AG09309 (cell line): ENCODE measurements at regions not wholly inside any gene's neighbourhood (a gene's known extent, or its start where the extent isn't known, plus 50 kb on each side); places are given as distances from the start of the nearest gene placed in this dataset.
"Not testable (repeated sequence)": the region's sequence is repeated elsewhere in the genome, so short reads cannot be mapped to it uniquely, and the experiment has no call there.

ENCODE experiments used
- DNase-seq: peaks from one replicate; pipeline ENCODE4 v3.0.0-alpha.2; 2010; ENCODE audit warnings: low read depth
- H3K4me3 ChIP-seq: 2 replicates; pipeline ENCODE4 v1.5.1; 2011; ENCODE audit warnings: mild to moderate bottlenecking, low read depth, low read length, moderate library complexity; ENCODE audit not compliant: control insufficient read depth
- TF ChIP-seq, protein P1 (sequence below): IDR thresholded peaks from 2 replicates; pipeline ENCODE4 v1.5.1; 2011; ENCODE audit warnings: mild to moderate bottlenecking, low read depth, low read length, inconsistent platforms; ENCODE audit not compliant: insufficient read depth, control insufficient read depth; ENCODE audit errors: missing control alignments

DNA sequence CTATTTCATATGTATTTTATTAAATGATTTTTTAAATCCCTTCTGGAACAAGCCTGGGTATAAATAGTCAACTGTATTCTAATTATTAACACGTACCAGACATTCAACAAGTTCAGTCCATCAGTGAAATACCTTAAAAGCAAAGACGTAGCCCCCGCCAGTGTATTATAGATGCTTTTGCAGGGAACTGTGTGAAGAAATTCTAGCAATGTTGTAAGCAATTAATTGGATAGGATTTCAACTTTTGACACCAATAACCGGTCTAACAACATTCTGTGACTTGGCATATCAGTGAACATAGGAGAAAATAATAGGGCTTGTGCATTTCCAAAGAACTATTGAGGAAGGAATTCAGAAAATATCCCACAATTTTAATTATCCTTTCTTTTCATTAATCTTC is 67.2 kb upstream of the TGFBR2 start:
- TF ChIP-seq, protein P1, sequence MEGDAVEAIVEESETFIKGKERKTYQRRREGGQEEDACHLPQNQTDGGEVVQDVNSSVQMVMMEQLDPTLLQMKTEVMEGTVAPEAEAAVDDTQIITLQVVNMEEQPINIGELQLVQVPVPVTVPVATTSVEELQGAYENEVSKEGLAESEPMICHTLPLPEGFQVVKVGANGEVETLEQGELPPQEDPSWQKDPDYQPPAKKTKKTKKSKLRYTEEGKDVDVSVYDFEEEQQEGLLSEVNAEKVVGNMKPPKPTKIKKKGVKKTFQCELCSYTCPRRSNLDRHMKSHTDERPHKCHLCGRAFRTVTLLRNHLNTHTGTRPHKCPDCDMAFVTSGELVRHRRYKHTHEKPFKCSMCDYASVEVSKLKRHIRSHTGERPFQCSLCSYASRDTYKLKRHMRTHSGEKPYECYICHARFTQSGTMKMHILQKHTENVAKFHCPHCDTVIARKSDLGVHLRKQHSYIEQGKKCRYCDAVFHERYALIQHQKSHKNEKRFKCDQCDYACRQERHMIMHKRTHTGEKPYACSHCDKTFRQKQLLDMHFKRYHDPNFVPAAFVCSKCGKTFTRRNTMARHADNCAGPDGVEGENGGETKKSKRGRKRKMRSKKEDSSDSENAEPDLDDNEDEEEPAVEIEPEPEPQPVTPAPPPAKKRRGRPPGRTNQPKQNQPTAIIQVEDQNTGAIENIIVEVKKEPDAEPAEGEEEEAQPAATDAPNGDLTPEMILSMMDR = no peak
- no peak overlapping the region for H3K4me3 ChIP-seq
- DNase-seq = no peak

DNA sequence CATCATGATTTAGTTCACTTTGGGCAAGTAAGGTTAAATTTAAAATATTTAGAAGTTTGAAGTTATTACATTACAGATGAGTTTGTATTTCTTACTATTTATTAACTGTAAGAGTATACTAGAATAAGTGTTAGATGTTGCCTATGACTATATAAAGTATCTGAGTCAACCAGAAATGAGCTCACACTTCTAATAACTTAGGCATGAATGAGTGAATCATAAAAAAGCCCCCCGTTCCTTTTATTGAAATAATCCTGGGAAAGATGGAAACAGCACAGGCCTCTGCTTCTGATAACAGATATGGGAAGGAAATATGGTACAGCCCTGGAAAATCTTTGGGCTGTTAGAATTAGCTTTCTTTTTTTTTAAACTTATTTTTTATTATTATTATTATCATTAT is 66.6 kb upstream of the TGFBR2 start:
- DNase-seq = no peak
- no peak overlapping the region for H3K4me3 ChIP-seq
- TF ChIP-seq, protein P1 = no peak

DNA sequence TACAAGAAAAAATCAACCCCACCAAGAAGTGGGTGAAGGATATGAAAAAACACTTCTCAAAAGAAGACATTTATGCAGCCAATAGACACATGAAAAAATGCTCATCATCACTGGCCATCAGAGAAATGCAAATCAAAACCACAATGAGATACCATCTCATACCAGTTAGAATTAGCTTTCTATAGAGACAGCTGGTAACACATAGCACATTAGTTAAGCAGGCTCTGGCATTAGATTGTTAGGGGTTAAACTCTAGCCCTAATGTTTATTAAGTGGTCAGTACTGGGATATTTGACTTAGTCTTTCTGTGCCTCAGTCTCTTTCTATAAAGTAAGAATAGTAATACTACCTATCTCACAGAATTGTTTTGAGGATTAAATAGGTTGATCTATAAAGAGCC is 65.2 kb upstream of the TGFBR2 start:
- not testable (repeated sequence) for DNase-seq, H3K4me3 ChIP-seq

DNA sequence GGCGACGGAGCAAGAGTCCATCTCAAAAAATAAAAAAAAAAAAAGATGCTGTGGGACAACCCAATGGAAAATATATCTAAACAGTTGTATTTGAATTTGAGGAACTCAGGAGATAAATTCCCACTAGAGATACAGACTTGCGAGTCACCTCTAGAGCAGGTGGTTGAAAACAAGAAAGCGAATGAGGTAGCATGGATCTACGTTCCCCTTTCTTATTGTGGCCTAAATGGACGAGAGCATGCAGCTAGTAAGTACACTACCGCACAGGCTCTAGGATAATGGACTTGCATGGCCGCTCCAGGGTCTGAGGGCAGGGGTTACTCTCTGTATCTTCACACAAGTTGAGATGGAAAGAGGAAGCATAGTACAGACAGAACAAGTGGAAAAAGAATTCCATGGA is 63.5 kb upstream of the TGFBR2 start:
- TF ChIP-seq, protein P1 = no peak

DNA sequence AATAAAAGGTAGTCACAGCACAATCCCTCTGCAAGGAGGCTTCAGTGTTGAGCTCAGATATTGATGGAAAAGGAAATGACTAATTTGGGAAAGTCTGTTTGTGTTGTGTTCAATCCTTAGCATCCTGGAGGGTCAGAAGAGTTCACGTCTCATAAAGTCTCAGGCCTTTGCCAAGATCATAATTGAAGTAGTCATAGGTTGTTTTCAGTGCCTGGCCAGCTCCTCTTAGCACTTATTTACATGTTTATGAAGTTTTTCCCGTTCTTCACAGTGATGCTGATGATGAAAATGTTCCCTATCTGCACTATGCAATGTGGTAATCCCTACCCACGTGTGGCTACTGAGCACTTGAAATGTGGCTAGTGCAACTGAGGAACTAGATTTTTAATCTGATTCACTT is 61.6 kb upstream of the TGFBR2 start:
- DNase-seq = peak; percentile 85
- H3K4me3 ChIP-seq = no peak overlapping the region
- TF ChIP-seq, protein P1 = no peak

More for the DNA sequence above, 63.5 kb upstream of the TGFBR2 start:
- no peak overlapping the region for H3K4me3 ChIP-seq
- no peak for DNase-seq

DNA sequence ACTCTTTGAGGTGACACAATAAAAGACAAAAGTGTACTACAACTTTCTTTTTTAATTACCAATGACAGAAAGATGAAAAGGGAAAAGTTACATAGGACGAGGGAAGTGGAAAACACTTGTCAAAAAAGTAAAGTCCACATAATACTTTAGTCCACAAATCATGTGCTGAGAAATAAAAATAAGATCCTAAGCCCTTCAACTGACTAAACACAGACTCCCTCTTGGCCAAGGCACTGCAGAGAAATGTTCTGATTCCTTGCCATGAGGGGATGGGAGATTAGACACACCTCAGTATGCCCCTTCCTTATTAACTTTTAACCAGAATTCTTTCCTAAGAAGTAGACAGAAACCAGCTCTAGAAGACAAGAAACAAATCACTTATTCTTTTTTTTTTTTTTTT is 59.5 kb upstream of the TGFBR2 start:
- DNase-seq = no peak
- no peak overlapping the region for H3K4me3 ChIP-seq
- TF ChIP-seq, protein P1 = no peak

DNA sequence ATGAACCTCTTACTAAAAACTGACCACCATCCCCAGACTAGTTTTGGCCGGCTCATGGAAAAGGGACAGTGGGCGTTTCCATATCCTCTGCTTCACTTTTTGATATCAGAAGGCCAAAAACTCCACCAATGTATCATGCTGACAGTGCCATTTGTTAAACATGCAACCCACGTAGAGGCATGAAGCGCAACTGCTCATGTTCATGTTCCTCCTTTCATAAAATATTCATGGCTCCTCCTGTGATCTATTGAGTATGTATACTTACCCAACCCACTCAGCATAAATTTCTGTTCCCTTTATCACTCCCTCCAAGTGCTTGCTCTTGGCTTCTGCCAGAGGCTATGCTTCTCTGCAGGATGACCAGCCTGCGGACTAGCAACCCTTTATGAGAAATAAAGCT is 58.7 kb upstream of the TGFBR2 start:
- TF ChIP-seq, protein P1 = no peak
- no peak for DNase-seq
- H3K4me3 ChIP-seq = no peak overlapping the region
